VCaP (cell line): ENCODE measurements at regions not wholly inside any gene's neighbourhood (a gene's known extent, or its start where the extent isn't known, plus 50 kb on each side); places are given as distances from the start of the nearest gene placed in this dataset.

ENCODE experiments used
- H3K27ac ChIP-seq: fragments of 450-650 bp; 2 replicates; pipeline ENCODE4 v1.5.1; 2017
- TF ChIP-seq, protein P1 (sequence below): fragments of 450-650 bp; conservative IDR thresholded peaks from 2 replicates; pipeline ENCODE4 v1.5.1; 2017; ENCODE audit warnings: mild to moderate bottlenecking, moderate library complexity

DNA sequence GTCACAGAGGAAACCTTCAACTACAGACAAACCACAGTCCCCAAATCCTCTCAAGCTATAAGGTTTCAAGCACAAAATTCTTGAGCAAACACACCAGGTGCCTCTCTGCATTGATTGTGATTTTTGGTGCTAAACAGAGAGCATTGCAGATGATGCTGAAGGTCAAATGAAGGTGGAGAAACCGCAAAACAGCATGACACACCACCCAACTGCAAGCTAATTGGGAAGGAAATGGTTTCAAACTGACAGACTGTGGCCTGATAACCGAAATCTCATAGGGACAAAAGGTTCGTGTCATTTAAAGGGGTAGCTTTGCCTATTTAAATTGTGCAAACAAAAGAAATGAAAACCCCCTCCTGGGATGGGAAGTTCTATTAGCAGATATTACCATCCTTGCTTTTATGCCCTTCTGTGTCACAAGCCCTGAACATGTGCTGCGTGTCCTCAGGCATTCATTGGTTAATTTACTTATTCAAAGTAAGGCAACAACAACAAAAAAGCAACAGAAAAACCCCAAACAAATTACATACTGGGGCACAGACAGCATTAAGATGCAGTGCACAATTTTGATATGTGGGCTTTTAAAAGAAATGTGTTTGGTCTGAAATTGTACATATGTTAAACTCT lies 154.9 kb downstream of the AQP4 start:
- TF ChIP-seq, protein P1, sequence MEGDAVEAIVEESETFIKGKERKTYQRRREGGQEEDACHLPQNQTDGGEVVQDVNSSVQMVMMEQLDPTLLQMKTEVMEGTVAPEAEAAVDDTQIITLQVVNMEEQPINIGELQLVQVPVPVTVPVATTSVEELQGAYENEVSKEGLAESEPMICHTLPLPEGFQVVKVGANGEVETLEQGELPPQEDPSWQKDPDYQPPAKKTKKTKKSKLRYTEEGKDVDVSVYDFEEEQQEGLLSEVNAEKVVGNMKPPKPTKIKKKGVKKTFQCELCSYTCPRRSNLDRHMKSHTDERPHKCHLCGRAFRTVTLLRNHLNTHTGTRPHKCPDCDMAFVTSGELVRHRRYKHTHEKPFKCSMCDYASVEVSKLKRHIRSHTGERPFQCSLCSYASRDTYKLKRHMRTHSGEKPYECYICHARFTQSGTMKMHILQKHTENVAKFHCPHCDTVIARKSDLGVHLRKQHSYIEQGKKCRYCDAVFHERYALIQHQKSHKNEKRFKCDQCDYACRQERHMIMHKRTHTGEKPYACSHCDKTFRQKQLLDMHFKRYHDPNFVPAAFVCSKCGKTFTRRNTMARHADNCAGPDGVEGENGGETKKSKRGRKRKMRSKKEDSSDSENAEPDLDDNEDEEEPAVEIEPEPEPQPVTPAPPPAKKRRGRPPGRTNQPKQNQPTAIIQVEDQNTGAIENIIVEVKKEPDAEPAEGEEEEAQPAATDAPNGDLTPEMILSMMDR: no peak
- H3K27ac ChIP-seq: no peak overlapping the region

DNA sequence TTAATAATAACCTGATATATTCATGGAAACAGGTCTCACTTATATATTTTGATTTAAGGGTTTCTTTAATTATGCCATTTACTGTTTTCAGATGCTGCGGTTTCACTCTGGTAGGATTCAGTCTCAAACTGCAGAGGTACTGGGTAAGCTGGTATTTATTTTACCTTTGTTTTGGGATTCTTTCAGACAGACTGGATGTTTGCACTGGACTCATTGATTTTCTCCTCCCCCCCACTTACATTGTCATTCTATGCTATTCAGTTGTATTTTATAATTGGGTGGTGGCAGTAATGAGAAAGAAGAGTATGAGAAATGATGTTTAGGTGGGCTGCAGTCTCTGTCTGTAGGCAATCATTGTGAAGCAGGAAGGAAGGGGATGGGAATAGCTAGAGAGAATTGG lies 155.6 kb downstream of the AQP4 start:
- H3K27ac ChIP-seq: no peak overlapping the region
- TF ChIP-seq, protein P1: no peak

DNA sequence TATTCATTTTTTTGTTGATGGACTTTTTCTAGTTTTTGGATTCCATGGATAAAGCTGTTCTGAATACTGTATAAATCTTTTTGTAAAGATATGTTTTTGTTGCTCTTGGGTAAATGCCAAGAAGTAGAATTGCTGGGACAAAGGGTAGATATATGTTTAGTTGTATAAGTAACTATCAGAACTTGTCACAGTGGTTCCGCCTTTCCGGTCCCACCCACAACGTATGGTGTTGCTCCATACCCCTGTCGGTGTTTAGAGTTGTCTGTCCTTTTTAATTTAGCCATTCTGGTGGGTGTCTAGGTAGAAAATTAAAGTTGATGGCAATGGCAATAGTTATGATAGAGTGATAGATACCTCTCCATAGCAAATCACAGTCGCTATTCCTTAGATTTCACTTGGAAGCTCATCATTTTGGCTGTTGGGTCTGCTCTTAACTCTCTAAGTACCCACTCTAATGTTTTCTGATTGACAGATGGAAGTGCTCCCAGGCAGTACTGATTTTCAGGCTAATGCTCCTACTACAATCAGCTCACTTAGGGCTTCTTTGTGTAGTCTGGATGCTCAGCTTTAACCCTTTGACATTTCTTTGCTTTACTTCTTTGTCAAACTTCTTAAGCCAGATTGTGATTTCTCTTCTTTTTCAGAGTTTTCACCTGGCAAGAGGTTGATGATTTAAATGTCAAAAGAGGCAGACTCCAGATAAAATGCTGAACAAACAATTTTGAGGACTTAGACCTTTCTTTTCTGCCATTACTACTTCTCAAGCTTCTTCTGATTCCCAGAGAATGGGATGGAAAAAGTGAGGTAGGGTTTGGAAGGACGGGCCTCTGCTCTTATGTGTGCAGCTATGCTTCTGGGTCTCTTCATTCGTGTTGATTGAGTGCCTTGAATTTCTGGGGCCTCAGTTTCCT lies 156.4 kb downstream of the AQP4 start:
- H3K27ac ChIP-seq: no peak overlapping the region
- TF ChIP-seq, protein P1: no peak

DNA sequence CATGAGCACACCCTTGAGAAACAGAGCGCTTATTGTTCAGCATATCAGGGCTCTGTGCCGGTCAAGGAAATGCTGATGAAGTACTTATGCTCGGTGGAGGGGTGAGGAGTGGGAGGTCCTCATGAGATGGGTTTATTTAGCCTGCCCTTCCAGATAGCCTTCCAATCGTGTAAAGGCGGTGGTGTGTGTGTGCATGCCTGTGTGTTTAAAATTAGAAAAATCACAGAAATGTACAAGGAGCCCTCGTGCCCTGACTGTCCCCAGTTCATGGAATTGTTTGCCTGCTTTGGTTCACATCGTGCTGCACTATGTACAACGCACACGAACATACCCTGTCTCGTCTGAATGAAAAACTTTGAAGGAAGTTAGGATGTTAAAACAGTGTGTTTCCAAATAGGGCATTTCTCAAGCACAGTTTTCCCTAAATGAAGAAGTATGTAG lies 158.6 kb downstream of the AQP4 start:
- TF ChIP-seq, protein P1: no peak
- no peak overlapping the region for H3K27ac ChIP-seq

DNA sequence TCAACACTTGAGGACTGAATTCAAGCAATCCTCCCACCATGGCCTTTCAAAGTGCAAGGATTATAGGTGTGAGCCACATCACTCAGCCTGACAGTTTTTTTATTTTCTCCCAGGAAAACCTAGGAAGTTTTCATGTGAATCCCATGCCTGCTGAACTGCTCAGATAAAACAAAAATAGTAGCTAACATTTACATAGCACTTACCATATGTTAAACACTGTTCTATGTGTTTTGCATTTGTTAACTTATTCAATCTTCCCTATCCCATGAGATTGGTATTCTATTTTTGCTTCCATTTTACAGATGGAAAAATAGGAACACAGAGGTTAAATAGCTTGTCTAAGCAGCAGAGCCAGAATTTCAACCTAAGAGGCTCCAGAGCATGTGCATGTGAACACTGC lies 157.4 kb upstream of the KCTD1 start:
- no peak overlapping the region for H3K27ac ChIP-seq
- TF ChIP-seq, protein P1: no peak

DNA sequence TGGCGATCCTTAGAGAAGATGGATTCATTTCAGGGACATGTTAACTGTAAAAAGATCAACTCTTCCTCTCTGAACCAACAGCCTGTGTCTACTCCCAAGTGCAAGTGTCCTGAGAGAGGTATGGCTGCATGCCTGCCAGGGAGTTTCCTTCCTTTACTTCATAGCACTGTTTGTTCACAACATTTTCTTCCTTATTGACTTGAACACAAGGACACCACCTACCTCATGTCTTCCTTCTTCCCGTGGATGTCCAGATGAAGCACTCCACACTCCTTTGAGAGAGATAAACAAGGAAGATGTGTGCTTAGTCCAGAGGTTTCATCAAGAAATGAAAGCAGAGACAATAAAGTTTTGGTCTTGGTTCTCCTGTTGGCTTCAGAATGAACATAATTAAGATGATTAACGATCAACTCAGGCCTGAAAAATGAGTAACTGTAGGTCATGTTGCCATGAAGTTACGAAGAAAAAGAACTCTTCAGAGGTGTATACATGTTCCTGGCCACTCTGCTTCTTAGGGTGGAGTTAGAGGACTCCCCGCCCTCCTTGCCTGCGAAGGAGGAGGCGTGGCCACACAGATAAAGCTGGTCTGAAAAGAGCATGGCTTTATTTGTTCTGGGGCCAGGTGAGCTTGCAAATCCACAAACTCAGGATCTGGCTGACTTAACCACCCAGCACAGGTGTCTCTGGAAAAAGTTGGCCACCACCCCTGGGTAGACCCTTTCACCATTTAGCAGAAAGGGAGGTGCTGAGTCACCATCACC lies 155.0 kb upstream of the KCTD1 start:
- H3K27ac ChIP-seq: no peak overlapping the region
- TF ChIP-seq, protein P1: no peak

DNA sequence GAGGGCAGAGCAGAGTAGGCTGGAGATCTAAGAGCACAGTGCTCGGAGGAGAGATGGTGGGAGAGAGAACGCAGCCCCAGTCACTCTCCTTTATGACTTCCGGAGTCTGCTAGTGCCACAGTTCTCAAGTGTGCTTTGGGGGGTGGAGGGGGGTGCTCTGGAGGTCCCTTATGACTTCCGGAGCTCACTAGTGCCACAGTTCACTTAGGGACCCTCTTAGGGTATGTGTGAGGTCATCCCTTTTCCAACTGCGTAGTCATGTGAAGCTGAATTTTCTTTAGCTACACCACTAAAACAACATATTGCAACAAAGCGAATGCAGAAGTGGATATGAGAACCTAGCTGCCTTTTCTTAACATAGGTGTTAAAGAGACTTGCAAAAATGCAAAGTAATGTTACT lies 153.7 kb upstream of the KCTD1 start:
- H3K27ac ChIP-seq: no peak overlapping the region
- TF ChIP-seq, protein P1: no peak
